Left ventricle myocardium superior (tissue), 1 donor: ENCODE measurements at regions not wholly inside any gene's neighbourhood (a gene's known extent, or its start where the extent isn't known, plus 50 kb on each side); places are given as distances from the start of the nearest gene placed in this dataset.
"Not testable (repeated sequence)": the region's sequence is repeated elsewhere in the genome, so short reads cannot be mapped to it uniquely, and the experiment has no call there.

ENCODE experiments used
- ATAC-seq: fragments of 200-7000 bp; cut with Tn5 transposase; one replicate; pipeline ENCODE4 v1.9.1; 2020; ENCODE audit warnings: mild to moderate bottlenecking, moderate library complexity
- DNase-seq: peaks from one replicate; pipeline ENCODE4 v3.0.0-alpha.2; 2020
- intact Hi-C: fragments of 100-400 bp; cut with micrococcal nuclease; formaldehyde crosslinking; loops from one replicate; pipeline ENCODE4 v1.11.0; 2022
- donor health status: DM: no; HTN: yes; CAD: no; lungs with severe emphysema.

DNA sequence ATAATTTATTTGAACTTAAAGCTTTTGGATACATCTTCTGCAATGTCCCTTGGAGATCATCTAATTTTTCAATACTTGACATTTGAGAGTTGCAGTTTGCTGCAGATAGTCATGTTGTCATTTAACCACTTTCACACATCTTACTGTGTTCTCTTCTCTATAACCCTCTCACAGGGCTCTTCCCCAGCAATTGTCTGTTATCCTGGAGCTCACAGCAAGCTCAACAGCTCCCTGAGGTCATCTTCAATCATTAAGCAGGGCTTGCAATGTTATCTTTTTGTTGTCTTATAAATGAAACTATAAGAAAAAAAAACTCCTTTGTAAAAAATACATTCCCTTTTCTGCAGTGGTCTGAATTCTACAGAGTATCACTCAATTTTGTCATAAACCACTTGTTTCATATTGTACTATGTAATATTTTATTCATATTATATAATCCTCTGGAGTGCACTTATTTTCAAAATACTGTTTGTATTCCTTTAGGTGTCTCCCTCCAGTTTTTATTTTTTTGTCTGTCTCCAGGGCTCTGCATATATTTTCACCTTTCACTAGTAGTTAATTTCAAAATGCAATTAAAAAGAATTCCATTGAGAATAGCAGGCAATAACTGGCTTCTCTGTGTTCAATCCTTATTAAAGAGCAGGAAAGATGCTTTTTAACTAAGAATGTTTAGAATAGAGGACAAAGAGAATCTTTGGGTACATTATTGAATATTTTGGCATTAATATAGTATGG lies 106.3 kb upstream of the ARSJ start:
- intact Hi-C loops: no loop called here
- ATAC-seq (no peak), DNase-seq (no peak)

DNA sequence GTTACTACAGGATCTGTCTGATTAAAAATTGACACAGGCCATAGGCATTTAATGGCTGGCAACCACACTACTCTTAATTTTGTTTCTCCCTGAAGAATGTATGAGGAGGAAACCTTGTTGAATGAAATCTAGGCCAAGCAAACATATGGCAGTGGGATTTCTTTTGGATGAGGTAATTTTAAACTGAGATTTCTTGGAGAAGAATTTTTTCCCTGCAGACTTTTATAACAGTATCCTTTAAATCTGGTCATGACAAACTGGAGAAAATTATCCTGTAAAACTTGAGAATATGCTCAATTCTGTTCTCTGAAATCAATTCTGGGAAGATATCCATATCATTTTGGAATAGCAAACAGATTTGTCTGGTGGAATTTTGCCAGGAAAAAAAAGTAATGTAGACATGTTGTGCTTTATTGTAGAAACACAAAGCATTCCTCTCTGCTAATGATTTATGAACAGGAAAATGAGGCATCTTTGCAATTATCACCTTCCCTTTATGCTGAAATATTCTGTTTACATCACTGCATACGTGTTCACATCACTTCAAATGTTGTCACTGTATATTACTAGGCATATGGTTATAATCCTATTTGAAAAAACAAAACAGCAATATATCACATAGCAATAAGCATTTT lies 108.3 kb upstream of the ARSJ start:
- DNase-seq: no peak
- intact Hi-C loops: no loop called here

DNA sequence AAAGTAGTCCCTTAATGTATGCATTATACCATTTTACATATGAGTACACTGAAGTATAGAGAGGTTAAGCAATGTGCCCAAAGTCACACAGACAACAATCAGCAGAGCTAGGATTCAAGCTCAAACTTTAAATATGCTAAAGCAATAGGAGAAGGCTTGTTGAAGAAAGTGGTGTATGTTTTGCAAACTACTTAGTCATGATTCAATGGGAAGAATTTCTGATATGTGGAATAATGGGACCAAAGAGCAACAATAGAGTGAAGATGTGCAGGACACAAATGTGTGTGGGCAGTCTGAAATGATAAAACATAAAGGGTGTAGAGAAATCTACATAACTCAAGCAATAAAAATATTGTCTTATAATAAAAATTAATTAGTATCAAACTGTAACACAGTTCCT lies 109.0 kb upstream of the ARSJ start:
- intact Hi-C loops: no loop called here
- no peak for DNase-seq
- no peak for ATAC-seq

More for the DNA sequence above, 108.3 kb upstream of the ARSJ start:
- ATAC-seq: no peak

DNA sequence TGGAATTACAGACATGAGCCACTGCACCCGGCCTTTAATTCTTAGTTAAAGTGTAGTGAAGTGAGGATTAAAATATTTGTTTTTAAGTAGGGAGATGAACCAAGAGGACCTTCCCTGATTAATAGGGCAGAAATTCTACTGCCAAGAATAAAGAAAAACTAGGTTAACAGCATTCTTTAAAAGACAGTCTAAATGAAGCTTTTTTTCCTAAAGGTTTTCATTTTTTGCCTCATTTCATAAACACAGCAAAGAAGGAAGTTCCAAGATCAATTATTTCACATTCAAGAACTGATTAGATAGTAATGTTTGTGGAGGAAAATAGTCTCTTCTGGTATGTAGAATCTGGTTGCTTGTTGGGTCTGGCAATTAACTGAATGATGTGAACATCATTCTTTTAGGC lies 112.1 kb upstream of the ARSJ start:
- ATAC-seq (no peak), DNase-seq (no peak)
- intact Hi-C loops: no loop called here

DNA sequence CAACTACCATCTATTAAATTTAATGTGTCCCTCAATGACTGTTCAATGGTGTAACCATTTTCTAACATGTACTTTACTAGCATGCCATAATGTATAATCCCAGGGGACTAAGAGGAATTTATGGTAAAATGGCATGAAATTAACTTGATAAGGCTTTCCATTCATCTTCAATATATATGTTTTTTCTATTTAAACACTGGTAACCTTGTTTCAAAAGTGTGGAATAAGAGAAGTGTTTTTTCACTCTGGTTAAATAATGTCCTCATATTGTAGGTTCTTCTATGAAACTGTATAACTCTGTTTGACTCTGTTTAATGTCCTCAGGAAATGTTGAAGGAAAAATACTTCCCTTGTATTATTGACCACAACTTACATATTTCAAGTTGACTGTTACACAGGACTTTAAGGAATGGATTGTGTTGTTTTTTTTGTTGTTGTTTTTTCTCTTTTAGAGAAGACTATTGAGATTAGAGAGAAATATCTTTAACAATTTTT lies 113.8 kb upstream of the ARSJ start:
- no peak for ATAC-seq
- no peak for DNase-seq
- intact Hi-C loops: no loop called here

DNA sequence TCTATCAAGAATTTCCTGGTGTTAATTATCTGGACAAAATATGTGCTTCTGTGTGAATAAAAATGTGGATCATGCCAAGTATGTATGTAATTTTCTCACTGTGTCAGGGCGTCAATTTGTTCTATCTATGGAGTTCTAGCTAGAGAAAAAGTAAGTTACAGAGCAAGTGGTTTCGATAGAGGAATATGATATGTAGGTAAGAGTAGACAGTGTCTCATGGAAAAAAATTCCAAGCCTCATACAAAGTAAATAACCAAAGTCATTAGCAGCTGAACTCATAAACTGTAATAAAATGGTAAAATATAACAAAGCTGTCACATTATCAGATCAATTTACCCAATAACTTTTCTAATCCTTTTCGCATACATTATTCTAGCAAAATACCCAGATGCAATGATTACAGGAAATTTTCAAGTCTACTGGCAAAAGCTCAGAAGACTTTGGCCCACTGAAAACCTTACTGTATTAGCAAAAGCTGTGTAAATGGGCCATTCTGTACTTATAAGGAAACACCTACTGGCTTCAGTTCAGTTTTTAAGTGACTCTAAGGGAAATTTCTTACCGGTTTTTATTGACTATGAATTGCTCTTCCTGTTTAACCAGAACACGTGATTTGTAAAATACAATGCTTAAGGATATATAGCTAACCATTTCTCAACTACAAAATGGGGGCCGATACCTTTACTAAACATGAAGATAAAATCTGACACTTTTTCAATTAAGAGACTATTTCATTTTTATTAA lies 121.0 kb upstream of the ARSJ start:
- ATAC-seq (no peak), DNase-seq (no peak)
- intact Hi-C loops: no loop called here

DNA sequence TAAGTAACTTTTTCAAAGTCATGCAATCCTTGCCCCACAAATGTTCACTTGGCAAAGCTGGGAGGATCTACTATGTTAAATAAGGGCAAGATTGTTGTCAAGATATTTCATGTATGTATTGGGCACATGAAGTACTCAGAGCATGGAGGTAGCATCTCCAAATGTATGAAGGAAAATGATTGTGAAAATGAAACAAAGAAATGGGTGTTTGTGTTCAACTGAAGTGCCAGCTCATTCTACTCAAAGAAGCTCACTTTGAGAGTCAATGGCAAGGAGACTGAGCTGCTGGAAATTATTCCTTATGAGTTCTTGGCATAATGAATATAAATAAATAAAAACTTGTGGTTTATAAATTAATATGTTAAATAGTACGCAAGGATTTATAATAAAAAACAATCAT lies 124.5 kb upstream of the ARSJ start:
- no peak for DNase-seq
- intact Hi-C loops: no loop called here
- ATAC-seq: no peak

DNA sequence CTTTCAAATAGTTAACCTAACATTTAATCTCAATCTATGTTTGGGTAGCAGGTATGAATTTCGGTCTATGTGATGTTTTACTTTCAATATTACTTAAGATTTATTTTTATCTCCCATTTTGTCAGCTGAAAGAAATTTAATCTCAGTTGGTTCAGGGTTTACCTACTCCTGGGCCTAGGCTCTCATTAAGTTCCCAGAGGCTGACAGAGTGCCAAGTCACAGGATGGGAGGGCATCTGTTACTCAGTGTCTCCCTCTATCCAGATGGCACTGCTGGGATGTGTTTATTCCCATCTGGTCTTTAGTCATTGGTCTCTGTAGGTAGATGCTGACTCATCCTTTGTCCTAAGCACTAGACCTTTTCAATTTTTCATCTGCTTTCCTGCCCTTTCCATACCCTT lies 129.4 kb upstream of the ARSJ start:
- DNase-seq: no peak
- intact Hi-C loops: no loop called here
- ATAC-seq: no peak

DNA sequence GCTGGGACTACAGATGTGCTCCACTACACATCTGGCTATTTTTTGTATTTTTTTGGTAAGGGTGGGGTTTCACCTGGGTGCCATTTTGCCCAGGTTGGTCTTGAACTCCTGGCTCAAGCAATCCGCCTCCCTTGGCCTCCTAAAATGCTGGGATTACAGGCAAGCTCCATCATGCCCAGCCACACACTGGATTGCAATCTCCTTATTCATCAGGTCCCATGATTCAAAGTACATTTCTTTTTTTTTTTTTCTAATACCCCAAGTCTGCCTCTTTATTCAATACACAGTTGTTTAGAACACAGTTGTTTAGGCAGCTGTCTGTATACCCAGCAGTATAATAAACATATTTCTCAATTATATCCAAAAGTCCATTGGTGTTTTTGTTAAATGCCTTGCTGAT lies 130.3 kb upstream of the ARSJ start:
- ATAC-seq (no peak), DNase-seq (no peak)
- intact Hi-C loops: no loop called here

DNA sequence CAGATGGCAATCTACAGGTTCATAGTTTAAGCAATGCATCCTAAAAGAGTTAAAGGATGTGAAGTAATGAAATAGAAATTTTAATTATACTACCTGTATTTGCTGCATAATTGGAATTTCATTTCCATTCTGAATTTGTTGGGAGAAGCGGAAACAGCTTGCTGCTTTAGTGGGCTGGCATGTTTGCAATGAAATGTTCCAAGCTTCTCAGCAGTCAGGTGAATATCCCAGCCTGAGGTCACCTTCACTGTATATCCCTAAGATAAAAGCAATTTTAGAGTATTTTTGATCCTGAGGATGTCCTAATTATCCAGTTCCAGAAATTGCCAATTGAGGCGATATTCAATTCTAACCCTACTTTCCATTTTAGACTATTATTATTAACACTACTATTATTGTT lies 136.1 kb upstream of the ARSJ start:
- no peak for DNase-seq
- intact Hi-C loops: no loop called here
- ATAC-seq: no peak

DNA sequence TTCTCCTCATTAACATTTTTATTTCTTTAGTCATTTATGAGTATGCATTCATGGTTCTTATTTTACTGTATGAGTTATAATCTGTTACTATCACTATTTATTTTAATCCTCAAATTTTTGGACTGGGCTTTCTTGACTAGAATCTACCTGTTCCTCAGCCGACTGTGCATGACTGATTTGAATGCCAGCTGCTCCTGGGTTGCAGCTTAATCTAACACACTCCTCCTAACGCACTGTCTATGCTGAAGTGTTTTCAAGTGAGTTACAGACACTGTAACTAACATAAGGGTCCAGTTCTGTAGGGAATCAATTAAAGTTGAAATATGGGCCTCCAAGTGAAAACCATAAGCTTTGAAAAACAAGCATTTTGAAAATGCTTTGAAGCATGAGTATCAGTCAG lies 137.4 kb upstream of the ARSJ start:
- intact Hi-C loops: no loop called here
- DNase-seq: no peak
- ATAC-seq: no peak

DNA sequence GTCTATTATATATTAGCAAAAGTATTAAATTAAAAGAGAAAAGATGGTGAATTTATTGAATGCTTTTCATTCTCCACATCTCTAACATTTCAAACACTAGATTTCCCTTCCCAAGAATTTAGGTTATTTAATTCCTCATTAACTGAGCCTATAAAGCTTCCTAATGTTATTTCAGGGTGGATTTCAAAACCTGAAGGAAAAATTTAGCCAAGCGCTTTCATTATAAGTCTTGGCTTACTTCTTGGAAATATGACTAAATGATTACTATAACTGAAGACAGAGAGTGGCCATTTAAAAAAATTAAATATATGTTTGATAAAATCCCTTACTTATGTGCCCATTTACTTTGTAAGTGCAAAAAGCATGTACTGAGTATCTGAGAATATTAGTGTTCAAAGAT lies 141.8 kb upstream of the ARSJ start:
- DNase-seq (no peak), ATAC-seq (no peak)
- intact Hi-C loops: no loop called here

DNA sequence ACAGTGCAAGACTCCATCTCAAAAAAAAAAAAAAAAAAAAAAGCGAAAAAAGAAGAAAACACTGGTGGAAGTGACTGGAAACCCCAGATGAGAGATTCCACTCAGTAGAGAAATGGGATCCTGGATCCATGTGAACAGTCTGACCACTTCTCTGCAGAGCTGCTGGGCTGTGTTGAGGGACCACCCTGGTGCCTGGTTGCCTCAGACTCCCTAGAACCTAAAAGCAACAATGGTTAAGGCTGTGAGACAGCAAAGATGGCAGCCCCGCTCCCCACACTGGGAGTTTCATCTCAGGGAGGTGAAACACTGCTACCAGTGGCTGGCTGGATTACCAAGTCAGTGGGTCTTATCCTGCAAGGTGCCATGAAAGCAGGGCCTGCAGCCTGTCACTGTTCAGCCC lies 152.8 kb upstream of the ARSJ start:
- no peak for ATAC-seq
- intact Hi-C loops: no loop called here
- no peak for DNase-seq

DNA sequence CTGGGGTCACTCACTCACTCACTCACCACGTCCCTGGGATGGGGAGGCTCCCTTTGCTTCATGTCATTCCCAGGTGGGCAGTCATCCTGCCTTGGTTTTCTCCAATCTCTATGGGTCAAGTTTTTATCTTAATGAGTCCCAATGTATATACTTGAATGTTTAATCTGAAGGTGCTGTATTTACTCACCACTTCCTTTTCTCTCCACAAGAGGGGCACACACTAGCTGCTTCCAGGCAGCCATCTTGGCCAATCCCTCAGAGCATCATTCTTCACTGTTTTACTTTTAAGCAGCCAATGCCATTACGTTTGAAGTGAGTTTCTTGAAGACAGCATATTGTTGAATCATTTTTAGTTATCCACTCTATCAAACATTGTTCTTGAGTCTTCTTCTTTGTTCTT lies 153.4 kb upstream of the ARSJ start:
- intact Hi-C loops: no loop called here
- no peak for ATAC-seq
- no peak for DNase-seq

DNA sequence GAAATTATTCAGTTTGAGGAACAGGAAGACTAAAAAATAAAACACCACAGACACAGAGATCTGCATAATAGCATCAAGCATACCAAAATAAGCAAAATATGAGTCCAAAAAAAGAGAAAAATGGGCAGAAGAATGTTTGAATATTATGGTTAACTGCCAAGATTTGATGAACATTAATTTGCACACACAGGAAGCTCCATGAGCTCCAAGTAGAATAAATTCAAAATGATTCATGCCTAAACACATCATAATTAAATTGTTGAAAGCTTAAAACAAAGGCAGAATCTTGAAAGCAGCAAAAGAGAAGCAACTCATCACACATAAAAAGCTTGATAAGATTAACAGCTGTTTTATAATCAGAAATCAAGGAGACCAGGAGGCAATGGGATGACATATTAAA lies 156.6 kb upstream of the ARSJ start:
- no peak for DNase-seq
- intact Hi-C loops: no loop called here
- ATAC-seq: no peak

DNA sequence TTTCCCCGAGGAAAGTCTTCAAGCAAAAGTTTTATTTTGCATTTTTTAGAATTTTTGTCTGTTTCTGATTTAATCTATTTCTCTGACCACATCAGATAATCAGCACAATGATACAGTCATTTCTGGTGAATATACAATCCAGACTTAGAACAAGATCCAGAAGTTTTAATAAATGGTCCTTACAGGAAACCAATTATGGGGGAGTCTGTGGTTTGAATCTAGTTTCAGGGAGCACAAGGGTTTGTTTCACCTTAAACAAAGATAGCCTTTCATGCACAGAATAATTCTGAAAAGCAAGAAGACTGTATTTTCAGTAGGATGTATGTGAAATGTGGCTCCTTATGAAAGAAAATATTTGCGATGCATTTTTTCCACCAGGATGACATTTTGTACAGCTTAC lies 158.5 kb upstream of the ARSJ start:
- ATAC-seq (no peak), DNase-seq (no peak)
- intact Hi-C loops: no loop called here

DNA sequence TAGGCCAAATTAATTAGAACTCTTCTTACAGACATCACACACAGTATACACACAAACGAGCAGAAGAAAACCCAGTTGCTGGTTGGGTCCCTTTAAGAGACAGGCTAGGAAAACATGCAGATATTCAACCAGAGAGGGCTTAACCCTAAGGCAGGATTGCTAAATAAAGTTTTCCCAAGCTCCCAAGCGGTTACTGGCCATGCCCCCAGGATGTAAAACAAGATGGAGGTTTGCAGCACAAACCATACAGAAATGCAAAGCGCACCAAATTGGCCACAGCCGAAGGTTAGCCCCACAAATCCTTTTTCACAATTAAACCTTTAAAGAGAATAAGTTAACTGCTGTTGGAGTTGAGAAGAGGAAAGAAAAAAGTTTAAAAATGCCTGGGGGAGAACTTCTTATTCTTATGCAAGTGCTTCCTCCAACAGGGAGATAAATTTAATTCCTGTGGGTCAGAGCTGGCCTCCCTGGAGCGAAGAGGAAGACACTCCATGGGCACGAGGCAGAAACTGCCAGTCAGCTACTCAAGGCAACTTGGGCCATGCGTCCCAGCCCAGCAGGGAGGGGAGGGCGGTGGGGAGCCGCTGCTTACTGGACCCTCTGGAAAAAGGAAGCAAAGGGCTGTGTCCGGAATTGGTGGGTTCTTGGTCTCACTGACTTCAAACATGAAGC lies 167.6 kb upstream of the ARSJ start:
- intact Hi-C loops: no loop called here
- DNase-seq: no peak
- no peak for ATAC-seq

DNA sequence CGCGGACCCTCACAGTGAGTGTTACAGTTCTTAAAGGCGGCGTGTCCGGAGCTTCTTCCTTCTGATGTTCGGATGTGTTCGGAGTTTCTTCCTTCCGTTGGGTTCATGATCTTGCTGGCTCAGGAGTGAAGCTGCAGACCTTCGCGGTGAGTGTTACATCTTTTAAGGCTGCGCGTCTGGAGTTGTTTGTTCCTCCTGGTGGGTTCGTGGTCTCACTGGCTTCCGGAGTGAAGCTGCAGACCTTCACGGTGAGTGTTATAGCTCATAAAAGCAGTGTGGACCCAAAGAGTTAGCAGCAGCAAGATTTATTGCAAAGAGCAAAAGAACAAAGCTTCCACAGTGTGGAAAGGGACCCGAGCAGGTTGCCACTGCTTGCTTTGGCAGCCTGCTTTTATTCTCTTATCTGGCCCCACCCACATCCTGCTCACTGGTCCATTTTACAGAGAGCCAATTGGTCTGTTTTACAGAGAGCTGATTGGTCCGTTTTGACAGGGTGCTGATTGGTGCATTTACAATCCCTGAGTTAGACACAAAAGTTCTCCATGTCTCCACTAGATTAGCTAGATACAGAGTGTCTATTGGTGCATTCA lies 168.3 kb upstream of the ARSJ start:
- ATAC-seq, DNase-seq, intact Hi-C loops: not testable (repeated sequence)

DNA sequence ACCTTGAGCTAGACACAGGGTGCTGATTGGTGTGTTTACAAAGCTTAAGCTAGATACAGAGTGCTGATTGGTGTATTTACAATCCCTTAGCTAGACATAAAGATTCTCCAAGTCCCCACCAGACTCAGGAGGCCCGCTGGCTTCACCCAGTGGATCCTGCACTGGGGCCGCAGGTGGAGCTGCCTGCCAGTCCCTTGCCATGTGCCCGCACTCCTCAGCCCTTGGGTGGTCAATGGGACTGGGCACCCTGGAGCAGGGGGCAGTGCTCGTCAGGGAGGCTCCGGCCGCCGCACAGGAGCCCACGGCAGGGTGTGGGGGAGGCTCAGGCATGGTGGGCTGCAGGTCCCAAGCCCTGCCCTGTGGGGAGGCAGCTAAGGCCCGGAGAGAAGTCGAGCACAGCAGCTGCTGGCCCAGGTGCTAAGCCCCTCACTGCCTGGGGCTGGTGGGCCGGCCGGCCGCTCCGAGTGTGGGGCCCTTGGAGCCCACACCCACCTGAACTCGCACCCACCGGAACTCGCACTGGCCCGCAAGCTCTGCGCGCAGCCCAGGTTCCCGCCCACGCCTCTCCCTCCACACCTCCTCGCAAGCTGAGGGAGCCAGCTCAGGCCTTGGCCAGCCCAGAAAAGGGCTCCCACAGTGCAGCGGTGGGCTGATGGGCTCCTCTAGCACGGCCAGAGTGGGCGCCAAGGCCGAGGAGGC lies 169.1 kb upstream of the ARSJ start:
- DNase-seq, intact Hi-C loops, ATAC-seq: not testable (repeated sequence)
